GM12878 (cell line): ENCODE measurements at regions not wholly inside any gene's neighbourhood (a gene's known extent, or its start where the extent isn't known, plus 50 kb on each side); places are given as distances from the start of the nearest gene placed in this dataset.

ENCODE experiments used
- ATAC-seq: fragments of 200-7000 bp; cut with Tn5 transposase; 3 replicates; pipeline ENCODE4 v1.9.1; 2020; ENCODE audit warnings: mild to moderate bottlenecking, moderate library complexity
- BruUV-seq: library from RNA; stranded (reverse); fragments of 400-500 nt; replicated peaks from 2 replicates; lab custom pipeline; 2021; lab: Mats Ljungman, UMichigan
- CTCF ChIA-PET: fragments of 300-600 bp; sonication (Branson Sonifier 250); formaldehyde crosslinking; extraction: SDS; loops from one replicate; lab custom pipeline; 2021; ENCODE audit warnings: inconsistent platforms; lab: Yijun Ruan, JAX
- POLR2A ChIA-PET: fragments of 350-600 bp; formaldehyde crosslinking; extraction: SDS; loops from one replicate; lab custom pipeline; 2021; ENCODE audit warnings: inconsistent platforms; lab: Charles Lee
- RAD21 ChIA-PET: fragments of 300-600 bp; sonication (Branson Sonifier 250); formaldehyde crosslinking; loops from one replicate; lab custom pipeline; 2023; ENCODE audit warnings: antibody characterized with exemption; ENCODE audit not compliant: unreplicated experiment; lab: Charles Lee
- SMC1A ChIA-PET: fragments of 300-600 bp; sonication (Branson Sonifier 250); formaldehyde crosslinking; loops from one replicate; lab custom pipeline; 2023; ENCODE audit not compliant: unreplicated experiment, uncharacterized antibody; lab: Charles Lee
- DNase-seq: peaks from one replicate; pipeline ENCODE4 v3.0.0-alpha.2; 2011; ENCODE audit warnings: low read depth, low spot score
- FAIRE-seq: peaks from 3 replicates; lab custom pipeline; 2011; peaks lifted over from hg19 to GRCh38; lab: Jason Lieb, UNC
- H2AFZ ChIP-seq: 2 replicates; pipeline ENCODE4 v1.6.0; 2011; ENCODE audit warnings: low read depth, low read length, control low read depth; ENCODE audit not compliant: control insufficient read depth
- H3K27ac ChIP-seq: 2 replicates; pipeline ENCODE4 v1.5.1; 2011; ENCODE audit warnings: control low read depth; ENCODE audit not compliant: control insufficient read depth, insufficient read depth
- H3K27me3 ChIP-seq, 2 experiments: replicated peaks in 1 of 2; 2 replicates each; pipeline versions ENCODE4 v1.6.0 to v1.6.1; 2011; ENCODE audit warnings: low read length in 1 of 2; ENCODE audit not compliant: control insufficient read depth in 2 of 2, insufficient read depth in 2 of 2
- H3K36me3 ChIP-seq, 2 experiments: 2 replicates each; pipeline ENCODE4 v1.5.1; 2011; ENCODE audit warnings: low read length in 1 of 2; ENCODE audit not compliant: control insufficient read depth in 2 of 2, insufficient read depth in 2 of 2
- H3K4me1 ChIP-seq: 2 replicates; pipeline ENCODE4 v1.6.1; 2011; ENCODE audit warnings: mild to moderate bottlenecking, low read length, moderate library complexity, mixed read lengths; ENCODE audit not compliant: control insufficient read depth, insufficient read depth
- H3K4me2 ChIP-seq: 2 replicates; pipeline ENCODE4 v1.6.0; 2011; ENCODE audit warnings: control low read depth; ENCODE audit not compliant: control insufficient read depth, insufficient read depth
- H3K4me3 ChIP-seq: fragments of 200-600 bp; sonication (generic); 2 replicates; pipeline ENCODE4 v1.5.1; 2016
- H3K79me2 ChIP-seq: 2 replicates; pipeline ENCODE4 v1.6.0; 2011; ENCODE audit warnings: low read length; ENCODE audit not compliant: control insufficient read depth, insufficient read depth
- H3K9ac ChIP-seq: 2 replicates; pipeline ENCODE4 v1.8.0; 2011; ENCODE audit warnings: low read length, control low read depth, mixed read lengths; ENCODE audit not compliant: control insufficient read depth, insufficient read depth
- H3K9me3 ChIP-seq: replicated peaks from 3 replicates; pipeline ENCODE4 v1.5.1; 2011; ENCODE audit warnings: mild to moderate bottlenecking, low read length; ENCODE audit not compliant: control insufficient read depth, insufficient read depth
- H4K20me1 ChIP-seq: 2 replicates; pipeline ENCODE4 v1.6.0; 2011; ENCODE audit not compliant: control insufficient read depth, insufficient read depth
- BRCA1 ChIP-seq: IDR thresholded peaks from 2 replicates; pipeline ENCODE4 v1.6.1; 2011; ENCODE audit warnings: low read depth, low read length, improper control_type of control experiment
- CBFB ChIP-seq: IDR thresholded peaks from 2 replicates; pipeline ENCODE4 v1.6.1; 2016; ENCODE audit warnings: antibody characterized with exemption, low read depth
- CHD1 ChIP-seq: IDR thresholded peaks from 2 replicates; pipeline ENCODE4 v1.6.1; 2012; ENCODE audit warnings: low read depth, low read length, improper control_type of control experiment
- FOXK2 ChIP-seq: fragments of 450-650 bp; IDR thresholded peaks from 2 replicates; pipeline ENCODE4 v1.6.1; 2017; ENCODE audit warnings: mild to moderate bottlenecking, moderate library complexity
- MYB ChIP-seq: fragments of 150-350 bp; IDR thresholded peaks from 2 replicates; pipeline ENCODE4 v1.6.1; 2014; ENCODE audit warnings: mild to moderate bottlenecking, low read depth, low read length, borderline replicate concordance
- NR2C2 ChIP-seq: IDR thresholded peaks from 2 replicates; pipeline ENCODE4 v1.6.1; 2011; ENCODE audit warnings: borderline replicate concordance, low read depth; ENCODE audit not compliant: control insufficient read depth, insufficient read length
- RAD21 ChIP-seq: IDR thresholded peaks from 2 replicates; pipeline ENCODE4 v1.6.1; 2011; ENCODE audit warnings: mild to moderate bottlenecking, low read depth, low read length, moderate library complexity; ENCODE audit not compliant: insufficient read depth
- STAT1 ChIP-seq: fragments of 450-650 bp; conservative IDR thresholded peaks from 2 replicates; pipeline ENCODE4 v1.6.1; 2014; ENCODE audit warnings: antibody characterized with exemption, mild to moderate bottlenecking
- WRNIP1 ChIP-seq: IDR thresholded peaks from 2 replicates; pipeline ENCODE4 v1.6.1; 2011; ENCODE audit warnings: low read depth, low read length, improper control_type of control experiment, borderline replicate concordance
- WGBS: methylation state at CpG from one replicate; pipeline ENCODE4 v1.1.6; 2016; ENCODE audit warnings: low lambda C conversion rate; ENCODE audit not compliant: insufficient replicate concordance, insufficient coverage; ENCODE audit errors: missing lambda C conversion rate; 5-methylcytosine and 5-hydroxymethylcytosine counted together
- in situ Hi-C: fragments of 300-500 bp; cut with MboI; formaldehyde crosslinking; loops from 9 replicates; pipeline ENCODE4 v1.14.3; 2018; ENCODE audit warnings: mixed read lengths
- intact Hi-C: fragments of 100-400 bp; cut with micrococcal nuclease; formaldehyde crosslinking; loops from one replicate; pipeline ENCODE4 v1.14.2; 2022; ENCODE audit not compliant: unreplicated experiment
- TF ChIP-seq, protein P1 (sequence below): fragments of 450-650 bp; IDR thresholded peaks from 2 replicates; pipeline ENCODE4 v1.6.1; 2018; ENCODE audit warnings: mild to moderate bottlenecking, low read depth, moderate library complexity; ENCODE audit not compliant: partially characterized antibody
- TF ChIP-seq, protein P2 (sequence below): fragments of 450-650 bp; IDR thresholded peaks from 2 replicates; pipeline ENCODE4 v1.6.1; 2017; ENCODE audit warnings: antibody characterized with exemption, mild to moderate bottlenecking, moderate library complexity
- TF ChIP-seq, protein P3 (sequence below): IDR thresholded peaks from 2 replicates; pipeline ENCODE4 v1.6.1; 2011; ENCODE audit warnings: low read depth, mild to moderate bottlenecking, low read length, moderate library complexity, borderline replicate concordance; ENCODE audit errors: extremely low read depth

DNA sequence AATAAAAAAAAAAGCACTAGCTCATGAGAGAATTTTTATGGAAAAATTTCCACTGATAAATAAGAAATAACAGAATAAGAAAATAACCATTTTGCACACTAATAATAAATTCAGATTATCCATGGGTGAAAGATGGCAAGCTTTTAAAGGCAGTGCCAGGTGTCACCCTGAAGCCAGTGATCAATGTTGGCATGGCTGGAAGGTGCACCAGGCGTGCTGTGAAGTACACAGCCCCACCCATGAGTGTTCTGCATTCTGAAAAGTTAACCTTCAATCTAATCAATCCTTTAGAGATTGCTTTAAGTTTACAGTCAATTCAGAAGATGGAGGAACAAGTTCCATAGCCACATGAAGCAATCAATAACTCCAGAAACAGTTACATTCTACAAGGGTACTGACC lies 284.4 kb downstream of the C6orf118 start:
- Histone ChIP-seq H3K4me1 (no peaks in the 10 kb centered on the region), H3K4me3 (no peak overlapping the region), H4K20me1 (no peaks in the 10 kb centered on the region), H3K4me2 (no peak overlapping the region), H3K9me3 (no peaks in the 10 kb centered on the region), H3K36me3 (no peaks in the 10 kb centered on the region), H2AFZ (no peak overlapping the region), H3K9ac (no peak overlapping the region), H3K79me2 (no peaks in the 10 kb centered on the region), H3K27me3 (no peaks in the 10 kb centered on the region), H3K27ac (no peak overlapping the region)
- TF ChIP-seq, protein P1, sequence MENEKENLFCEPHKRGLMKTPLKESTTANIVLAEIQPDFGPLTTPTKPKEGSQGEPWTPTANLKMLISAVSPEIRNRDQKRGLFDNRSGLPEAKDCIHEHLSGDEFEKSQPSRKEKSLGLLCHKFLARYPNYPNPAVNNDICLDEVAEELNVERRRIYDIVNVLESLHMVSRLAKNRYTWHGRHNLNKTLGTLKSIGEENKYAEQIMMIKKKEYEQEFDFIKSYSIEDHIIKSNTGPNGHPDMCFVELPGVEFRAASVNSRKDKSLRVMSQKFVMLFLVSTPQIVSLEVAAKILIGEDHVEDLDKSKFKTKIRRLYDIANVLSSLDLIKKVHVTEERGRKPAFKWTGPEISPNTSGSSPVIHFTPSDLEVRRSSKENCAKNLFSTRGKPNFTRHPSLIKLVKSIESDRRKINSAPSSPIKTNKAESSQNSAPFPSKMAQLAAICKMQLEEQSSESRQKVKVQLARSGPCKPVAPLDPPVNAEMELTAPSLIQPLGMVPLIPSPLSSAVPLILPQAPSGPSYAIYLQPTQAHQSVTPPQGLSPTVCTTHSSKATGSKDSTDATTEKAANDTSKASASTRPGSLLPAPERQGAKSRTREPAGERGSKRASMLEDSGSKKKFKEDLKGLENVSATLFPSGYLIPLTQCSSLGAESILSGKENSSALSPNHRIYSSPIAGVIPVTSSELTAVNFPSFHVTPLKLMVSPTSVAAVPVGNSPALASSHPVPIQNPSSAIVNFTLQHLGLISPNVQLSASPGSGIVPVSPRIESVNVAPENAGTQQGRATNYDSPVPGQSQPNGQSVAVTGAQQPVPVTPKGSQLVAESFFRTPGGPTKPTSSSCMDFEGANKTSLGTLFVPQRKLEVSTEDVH, result no peak
- TF ChIP-seq NR2C2, result no peak
- no peak for TF ChIP-seq STAT1
- no peak for TF ChIP-seq RAD21
- TF ChIP-seq WRNIP1, result no peak
- TF ChIP-seq, protein P2, sequence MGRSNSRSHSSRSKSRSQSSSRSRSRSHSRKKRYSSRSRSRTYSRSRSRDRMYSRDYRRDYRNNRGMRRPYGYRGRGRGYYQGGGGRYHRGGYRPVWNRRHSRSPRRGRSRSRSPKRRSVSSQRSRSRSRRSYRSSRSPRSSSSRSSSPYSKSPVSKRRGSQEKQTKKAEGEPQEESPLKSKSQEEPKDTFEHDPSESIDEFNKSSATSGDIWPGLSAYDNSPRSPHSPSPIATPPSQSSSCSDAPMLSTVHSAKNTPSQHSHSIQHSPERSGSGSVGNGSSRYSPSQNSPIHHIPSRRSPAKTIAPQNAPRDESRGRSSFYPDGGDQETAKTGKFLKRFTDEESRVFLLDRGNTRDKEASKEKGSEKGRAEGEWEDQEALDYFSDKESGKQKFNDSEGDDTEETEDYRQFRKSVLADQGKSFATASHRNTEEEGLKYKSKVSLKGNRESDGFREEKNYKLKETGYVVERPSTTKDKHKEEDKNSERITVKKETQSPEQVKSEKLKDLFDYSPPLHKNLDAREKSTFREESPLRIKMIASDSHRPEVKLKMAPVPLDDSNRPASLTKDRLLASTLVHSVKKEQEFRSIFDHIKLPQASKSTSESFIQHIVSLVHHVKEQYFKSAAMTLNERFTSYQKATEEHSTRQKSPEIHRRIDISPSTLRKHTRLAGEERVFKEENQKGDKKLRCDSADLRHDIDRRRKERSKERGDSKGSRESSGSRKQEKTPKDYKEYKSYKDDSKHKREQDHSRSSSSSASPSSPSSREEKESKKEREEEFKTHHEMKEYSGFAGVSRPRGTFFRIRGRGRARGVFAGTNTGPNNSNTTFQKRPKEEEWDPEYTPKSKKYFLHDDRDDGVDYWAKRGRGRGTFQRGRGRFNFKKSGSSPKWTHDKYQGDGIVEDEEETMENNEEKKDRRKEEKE, result no peak
- no peak for TF ChIP-seq BRCA1
- TF ChIP-seq, protein P3, sequence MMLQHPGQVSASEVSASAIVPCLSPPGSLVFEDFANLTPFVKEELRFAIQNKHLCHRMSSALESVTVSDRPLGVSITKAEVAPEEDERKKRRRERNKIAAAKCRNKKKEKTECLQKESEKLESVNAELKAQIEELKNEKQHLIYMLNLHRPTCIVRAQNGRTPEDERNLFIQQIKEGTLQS, result no peak
- no peak for TF ChIP-seq MYB
- TF ChIP-seq CBFB, result no peak
- TF ChIP-seq CHD1, result no peak
- TF ChIP-seq FOXK2, result no peak
- ChIA-PET POLR2A (no interaction called here), CTCF (no interaction called here), RAD21 (no interaction called here), SMC1A (no interaction called here)
- 0% methylated on average over 1 of the region's 1 CpG for WGBS
- DNase-seq (no peak), FAIRE-seq (no peak), ATAC-seq (no peak)
- in situ Hi-C loops, result no loop called here
- intact Hi-C loops, result no loop called here
- BruUV-seq, result no TSS peak
